ENCODE measurements at regions not wholly inside any gene's neighbourhood (a gene's known extent, or its start where the extent isn't known, plus 50 kb on each side); places are given as distances from the start of the nearest gene placed in this dataset.

- DNase-seq = no peak
These were observed 946.8 kb downstream of the OTOL1 start for GRCh38 chr3:162443376-162443775.

- DNase-seq = no peak
These were observed 972.2 kb downstream of the OTOL1 start for GRCh38 chr3:162468791-162469190.

GRCh38 chr3:162487138-162487537, 990.5 kb downstream of the OTOL1 start:
- no peak for DNase-seq

- no peak for DNase-seq
These were observed 993.2 kb downstream of the OTOL1 start for GRCh38 chr3:162489853-162490252.

GRCh38 chr3:162491952-162492351, 995.3 kb downstream of the OTOL1 start:
- no peak for DNase-seq

GRCh38 chr3:162492446-162493081, 996.0 kb downstream of the OTOL1 start:
- DNase-seq = no peak

GRCh38 chr3:162498626-162499025, 1002.0 kb downstream of the OTOL1 start:
- DNase-seq = no peak

GRCh38 chr3:162507397-162507796, 1010.8 kb downstream of the OTOL1 start:
- no peak for DNase-seq

GRCh38 chr3:162512488-162512887, 1015.9 kb downstream of the OTOL1 start:
- no peak for DNase-seq

GRCh38 chr3:162517110-162517509, 1020.5 kb downstream of the OTOL1 start:
- no peak for DNase-seq

- DNase-seq = no peak
These were observed 1025.1 kb downstream of the OTOL1 start for GRCh38 chr3:162521669-162522068.

GRCh38 chr3:162525066-162525742, 1028.6 kb downstream of the OTOL1 start:
- DNase-seq = no peak

- no peak for DNase-seq
These were observed 1029.2 kb downstream of the OTOL1 start for GRCh38 chr3:162525771-162526170.

GRCh38 chr3:162534431-162534830, 1037.8 kb downstream of the OTOL1 start:
- no peak for DNase-seq

- peak; percentile 10 for DNase-seq
These were observed 1041.9 kb downstream of the OTOL1 start for GRCh38 chr3:162538491-162538890.

GRCh38 chr3:162538906-162539305, 1042.3 kb downstream of the OTOL1 start:
- no peak for DNase-seq

GRCh38 chr3:162540421-162540820, 1043.8 kb downstream of the OTOL1 start:
- DNase-seq = no peak

- DNase-seq = no peak
These were observed 1045.3 kb downstream of the OTOL1 start for GRCh38 chr3:162541923-162542322.

GRCh38 chr3:162544246-162544645, 1047.6 kb downstream of the OTOL1 start:
- no peak for DNase-seq

GRCh38 chr3:162546910-162547309, 1050.3 kb downstream of the OTOL1 start:
- no peak for DNase-seq

- DNase-seq = no peak
These were observed 1050.7 kb downstream of the OTOL1 start for GRCh38 chr3:162547321-162547720.

- DNase-seq = no peak
These were observed 1059.2 kb downstream of the OTOL1 start for GRCh38 chr3:162555761-162556160.

GRCh38 chr3:162558016-162558415, 1061.4 kb downstream of the OTOL1 start:
- DNase-seq = no peak

GRCh38 chr3:162568706-162569105, 1072.1 kb downstream of the OTOL1 start:
- DNase-seq = no peak

GRCh38 chr3:162569314-162569713, 1072.7 kb downstream of the OTOL1 start:
- no peak for DNase-seq
